CD14-positive monocyte (primary cell): ENCODE measurements at regions not wholly inside any gene's neighbourhood (a gene's known extent, or its start where the extent isn't known, plus 50 kb on each side); places are given as distances from the start of the nearest gene placed in this dataset.

ENCODE experiments used
- DNase-seq, 3 donors: peaks; one replicate each; pipeline ENCODE4 v3.0.0-alpha.2; 2011 to 2022
- H2AFZ ChIP-seq: 2 replicates; pipeline ENCODE4 v1.6.0; 2012; ENCODE audit warnings: mild to moderate bottlenecking, low read depth, low read length, inconsistent platforms; ENCODE audit not compliant: insufficient read depth, poor library complexity, severe bottlenecking
- H3K27ac ChIP-seq, 2 donors: 1 replicate in 1 of 2; 2 replicates in 1 of 2; pipeline ENCODE4 v1.5.1; 2012 to 2013; ENCODE audit warnings: low read length in 2 of 2, control low read depth in 1 of 2, inconsistent platforms in 1 of 2, low read depth in 1 of 2, mild to moderate bottlenecking in 1 of 2
- H3K27me3 ChIP-seq, 2 donors: one replicate each; pipeline versions ENCODE4 v1.6.0 to v1.6.1; 2011 to 2013; ENCODE audit warnings: low read length in 2 of 2; ENCODE audit not compliant: control insufficient read depth in 2 of 2, insufficient read depth in 2 of 2
- H3K36me3 ChIP-seq, 2 donors: replicated peaks in 1 of 2; 1 replicate in 1 of 2; 2 replicates in 1 of 2; pipeline versions ENCODE4 v1.5.1 to v1.6.1; 2012 to 2013; ENCODE audit warnings: low read length in 2 of 2, control low read depth in 1 of 2, inconsistent platforms in 1 of 2, mild to moderate bottlenecking in 1 of 2; ENCODE audit not compliant: insufficient read depth in 2 of 2, control insufficient read depth in 1 of 2
- H3K4me1 ChIP-seq, 2 donors: 1 replicate in 1 of 2; 2 replicates in 1 of 2; pipeline versions ENCODE4 v1.5.1 to v1.6.1; 2012 to 2013; ENCODE audit warnings: low read length in 2 of 2, control low read depth in 1 of 2, inconsistent platforms in 1 of 2, mild to moderate bottlenecking in 1 of 2, moderate library complexity in 1 of 2; ENCODE audit not compliant: insufficient read depth in 2 of 2, control insufficient read depth in 1 of 2
- H3K4me2 ChIP-seq: replicated peaks from 2 replicates; pipeline ENCODE3; 2012; ENCODE audit warnings: low read length, moderate library complexity, mild to moderate bottlenecking; ENCODE audit not compliant: poor library complexity, severe bottlenecking; ENCODE audit errors: extremely low read depth
- H3K4me3 ChIP-seq, 3 experiments: fragments of 200-600 bp in 1 of 3; sonication (generic) in 1 of 3; replicated peaks in 1 of 3; 1 replicate in 2 of 3; 2 replicates in 1 of 3; pipeline ENCODE4 v1.5.1; 2011 to 2013; ENCODE audit warnings: low read length in 3 of 3, mild to moderate bottlenecking in 3 of 3, control low read depth in 2 of 3, low read depth in 2 of 3, inconsistent platforms in 1 of 3, moderate library complexity in 1 of 3
- H3K79me2 ChIP-seq: 2 replicates; pipeline ENCODE4 v1.6.0; 2012; ENCODE audit warnings: mild to moderate bottlenecking, control low read depth, inconsistent platforms, low read length, moderate library complexity; ENCODE audit not compliant: insufficient read depth
- H3K9ac ChIP-seq: 2 replicates; pipeline ENCODE4 v1.6.0; 2017; ENCODE audit warnings: low read length, mild to moderate bottlenecking; ENCODE audit not compliant: insufficient read depth, poor library complexity, severe bottlenecking
- H3K9me3 ChIP-seq, 2 donors: replicated peaks in 1 of 2; 1 replicate in 1 of 2; 2 replicates in 1 of 2; pipeline versions ENCODE4 v1.5.1 to v1.6.1; 2012 to 2013; ENCODE audit warnings: low read length in 2 of 2, control low read depth in 1 of 2; ENCODE audit not compliant: control insufficient read depth in 1 of 2, insufficient read depth in 1 of 2
- H4K20me1 ChIP-seq: 2 replicates; pipeline ENCODE4 v1.6.0; 2012; ENCODE audit warnings: mild to moderate bottlenecking, low read length, control low read depth, moderate library complexity; ENCODE audit not compliant: insufficient read depth
- H3K27ac Mint-ChIP-seq, 7 donors: one replicate each; pipeline ENCODE4 v1.8.0; 2020; ENCODE audit warnings: mild to moderate bottlenecking in 7 of 7, mixed read lengths in 7 of 7, moderate library complexity in 6 of 7, inconsistent platforms in 2 of 7
- H3K27me3 Mint-ChIP-seq, 3 donors: one replicate each; pipeline ENCODE4 v1.8.0; 2021 to 2022; ENCODE audit warnings: low read depth in 3 of 3, mild to moderate bottlenecking in 3 of 3, mixed read lengths in 3 of 3, moderate library complexity in 3 of 3, inconsistent platforms in 1 of 3
- H3K36me3 Mint-ChIP-seq, 2 donors: one replicate each; pipeline ENCODE4 v1.8.0; 2020; ENCODE audit warnings: mixed read lengths in 2 of 2, inconsistent platforms in 1 of 2, mild to moderate bottlenecking in 1 of 2
- H3K4me1 Mint-ChIP-seq: one replicate; pipeline ENCODE4 v1.8.0; 2020; ENCODE audit warnings: mild to moderate bottlenecking, mixed read lengths
- H3K4me3 Mint-ChIP-seq, 2 donors: one replicate each; pipeline ENCODE4 v1.8.0; 2020; ENCODE audit warnings: mild to moderate bottlenecking in 2 of 2, mixed read lengths in 2 of 2, moderate library complexity in 1 of 2
- H3K9me3 Mint-ChIP-seq, 7 donors: one replicate each; pipeline ENCODE4 v1.8.0; 2020 to 2022; ENCODE audit warnings: mixed read lengths in 7 of 7, mild to moderate bottlenecking in 6 of 7, moderate library complexity in 6 of 7, inconsistent platforms in 2 of 7
- CTCF ChIP-seq: fragments of 200-600 bp; IDR thresholded peaks from one replicate; pipeline ENCODE4 v1.8.0; 2022; ENCODE audit warnings: antibody characterized with exemption, mild to moderate bottlenecking
- intact Hi-C, 2 donors: fragments of 100-400 bp; cut with micrococcal nuclease; formaldehyde crosslinking; loops; one replicate each; pipeline versions ENCODE4 v1.15.0 to v1.15.1; 2023

DNA sequence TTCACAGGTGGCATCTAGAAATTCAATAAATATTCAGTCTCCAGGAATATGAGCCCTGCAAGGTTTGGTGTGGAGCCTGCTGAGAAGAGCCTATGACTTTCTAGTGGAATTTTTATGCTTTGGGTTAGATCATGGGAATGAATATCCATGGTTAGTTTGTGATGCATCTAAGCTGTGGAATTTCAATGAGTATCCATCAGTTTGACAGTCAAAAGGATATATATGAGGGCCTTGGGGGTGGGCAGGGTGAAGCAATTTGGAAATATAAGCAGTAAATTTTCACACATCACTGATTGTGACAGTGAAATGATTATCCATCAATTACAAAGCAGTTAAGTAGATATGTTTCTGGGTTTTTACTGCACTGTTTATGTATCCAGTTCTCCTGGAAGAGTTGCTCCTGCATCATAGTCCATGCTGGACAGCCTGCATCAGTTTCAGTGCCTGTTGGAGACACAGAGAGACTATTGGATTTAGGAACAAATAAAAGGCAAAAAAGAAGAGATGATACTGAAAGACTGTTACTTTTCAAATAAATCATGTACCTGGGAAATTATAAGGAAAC lies 530.8 kb downstream of the MFSD1 start:
- H3K4me2 ChIP-seq, result no peak overlapping the region
- Mint-ChIP-seq H3K9me3 (peaks cover 0 to 4% (median 2%) of the 10 kb centered on the region in 7 donors), H3K4me3 (no peak overlapping the region), H3K27ac (no peak overlapping the region), H3K36me3 (no peaks in the 10 kb centered on the region), H3K4me1 (no peaks in the 10 kb centered on the region), H3K27me3 (peaks cover 0 to 3% (median 0%) of the 10 kb centered on the region in 3 donors)
- no peaks in the 10 kb centered on the region for H3K4me1 ChIP-seq
- DNase-seq, result no peak
- H3K9ac ChIP-seq, result no peak overlapping the region
- no peaks in the 10 kb centered on the region for H3K36me3 ChIP-seq
- TF ChIP-seq CTCF, result no peak
- H3K4me3 ChIP-seq, result no peak overlapping the region
- H3K27me3 ChIP-seq, result no peaks in the 10 kb centered on the region
- no peaks in the 10 kb centered on the region for H4K20me1 ChIP-seq
- no peak overlapping the region for H2AFZ ChIP-seq
- no peak overlapping the region for H3K27ac ChIP-seq
- H3K9me3 ChIP-seq, result no peaks in the 10 kb centered on the region
- intact Hi-C loops, result no loop called here
- no peaks in the 10 kb centered on the region for H3K79me2 ChIP-seq

DNA sequence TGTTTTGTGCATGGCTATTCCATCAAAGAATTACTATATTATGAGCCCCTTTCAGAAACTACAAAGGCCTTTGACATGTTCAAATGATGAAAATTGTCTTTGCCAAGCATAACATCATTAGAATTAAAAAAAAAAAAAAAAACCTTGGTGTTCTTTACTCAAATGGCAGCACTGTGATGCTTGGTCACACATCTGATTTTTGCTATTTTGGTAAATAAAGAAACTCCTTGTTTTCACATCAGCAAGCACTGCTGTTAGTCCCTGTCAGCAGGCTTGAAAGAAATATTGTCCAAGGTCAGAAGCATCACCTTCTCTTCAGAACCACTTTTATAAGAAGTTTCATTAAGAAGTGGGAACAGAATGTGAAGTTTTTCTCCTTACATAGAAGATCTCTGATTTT lies 537.3 kb downstream of the MFSD1 start:
- Histone ChIP-seq H3K27me3 (no peaks in the 10 kb centered on the region), H2AFZ (no peak overlapping the region), H3K27ac (no peak overlapping the region), H3K36me3 (no peaks in the 10 kb centered on the region), H3K4me2 (no peak overlapping the region), H4K20me1 (no peaks in the 10 kb centered on the region), H3K4me1 (no peaks in the 10 kb centered on the region), H3K79me2 (no peaks in the 10 kb centered on the region), H3K4me3 (no peak overlapping the region), H3K9ac (no peak overlapping the region), H3K9me3 (peaks cover 4 to 6% of the 10 kb centered on the region in 2 donors)
- intact Hi-C loops, result no loop called here
- DNase-seq, result no peak
- Mint-ChIP-seq H3K27ac (no peak overlapping the region), H3K4me1 (no peaks in the 10 kb centered on the region), H3K27me3 (no peaks in the 10 kb centered on the region), H3K36me3 (no peaks in the 10 kb centered on the region), H3K4me3 (no peak overlapping the region), H3K9me3 (peaks cover 2 to 14% (median 5%) of the 10 kb centered on the region in 7 donors)
- TF ChIP-seq CTCF, result no peak
